ENCODE measurements at regions not wholly inside any gene's neighbourhood (a gene's known extent, or its start where the extent isn't known, plus 50 kb on each side); places are given as distances from the start of the nearest gene placed in this dataset.
"Not testable (repeated sequence)": the region's sequence is repeated elsewhere in the genome, so short reads cannot be mapped to it uniquely, and the experiment has no call there.

DNA sequence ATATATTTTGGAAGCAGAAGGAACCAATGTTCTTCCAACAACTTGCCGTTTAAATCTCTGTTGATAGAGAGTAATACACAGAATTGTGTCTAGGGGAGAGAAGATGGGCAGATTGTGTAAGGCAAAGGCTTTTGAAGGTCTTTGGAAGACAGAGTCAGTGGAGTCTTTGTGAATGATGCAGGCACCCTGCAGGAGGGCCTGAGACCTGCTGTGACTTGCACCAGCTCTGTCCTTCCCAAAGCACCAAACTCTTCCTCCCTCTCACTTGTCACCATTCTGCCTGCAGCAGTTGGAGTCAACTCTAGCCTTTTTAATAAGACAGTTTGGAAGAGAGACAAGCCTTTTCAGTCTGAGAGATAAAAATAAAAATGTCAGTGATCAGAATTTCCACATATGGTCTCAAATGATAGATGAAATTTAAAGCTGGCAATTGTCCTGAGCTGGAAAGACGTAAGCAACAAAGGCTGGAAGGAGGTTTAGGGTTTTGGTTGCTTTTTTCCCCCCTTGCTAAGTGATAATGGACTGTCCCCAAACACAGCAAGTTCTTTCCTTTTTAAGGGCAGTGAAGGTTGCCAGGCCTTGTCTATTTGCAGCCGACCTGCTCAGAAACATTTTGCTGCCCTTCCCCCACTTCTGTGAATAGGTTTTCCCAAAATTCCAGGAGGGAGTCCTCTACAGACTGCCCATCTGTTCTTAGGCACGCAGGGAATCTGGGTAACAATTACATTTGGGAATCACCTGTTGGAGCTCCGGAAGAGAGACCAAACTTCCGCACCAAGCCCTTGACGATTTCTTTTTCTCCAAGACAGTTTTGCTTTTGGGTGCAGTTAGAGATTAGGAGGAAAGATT lies 103.0 kb upstream of the NTF3 start:
- DNase-seq: no peak

DNA sequence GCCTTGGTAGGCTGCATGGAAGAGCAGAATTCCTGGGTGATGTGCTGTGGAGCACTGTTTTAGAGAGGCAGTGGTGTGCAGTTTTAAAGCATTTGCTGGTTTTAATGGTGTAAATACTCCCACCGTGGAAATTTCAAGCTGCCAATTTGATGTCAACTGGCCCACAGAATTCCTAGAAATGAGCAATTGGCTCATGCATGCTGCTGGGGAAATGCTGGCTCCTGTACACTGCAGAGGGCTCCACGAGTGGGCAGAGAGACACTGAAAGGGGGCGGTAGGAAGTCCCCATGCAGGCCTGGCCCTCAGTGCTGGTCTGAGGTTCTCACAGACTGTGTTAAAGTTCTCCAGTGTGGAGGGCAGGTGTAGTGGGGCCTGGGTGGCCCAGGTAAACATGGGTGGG lies 99.4 kb upstream of the NTF3 start:
- no peak for DNase-seq

GRCh38 chr12:5333096-5333495 lies 98.8 kb upstream of the NTF3 start:
- DNase-seq: no peak

- DNase-seq: no peak
Observed at GRCh38 chr12:5335069-5335468, 96.8 kb upstream of the NTF3 start.

DNA sequence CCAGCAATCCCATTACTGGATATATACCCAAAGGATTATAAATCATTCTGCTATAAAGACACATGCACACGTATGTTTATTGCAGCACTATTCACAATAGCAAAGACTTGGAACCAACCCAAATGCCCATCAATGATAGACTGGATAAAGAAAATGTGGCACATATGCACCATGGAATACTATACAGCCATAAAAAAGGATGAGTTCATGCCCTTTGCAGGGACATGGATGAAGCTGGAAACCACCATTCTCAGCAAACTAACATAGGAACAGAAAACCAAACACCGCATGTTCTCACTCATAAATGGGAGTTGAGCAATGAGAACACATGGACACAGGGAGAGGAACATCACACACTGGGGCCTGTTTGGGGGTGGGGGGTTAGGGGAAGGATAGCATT lies 90.8 kb upstream of the NTF3 start:
- DNase-seq: not testable (repeated sequence)

GRCh38 chr12:5343711-5344110 lies 88.2 kb upstream of the NTF3 start:
- DNase-seq: no peak

DNA sequence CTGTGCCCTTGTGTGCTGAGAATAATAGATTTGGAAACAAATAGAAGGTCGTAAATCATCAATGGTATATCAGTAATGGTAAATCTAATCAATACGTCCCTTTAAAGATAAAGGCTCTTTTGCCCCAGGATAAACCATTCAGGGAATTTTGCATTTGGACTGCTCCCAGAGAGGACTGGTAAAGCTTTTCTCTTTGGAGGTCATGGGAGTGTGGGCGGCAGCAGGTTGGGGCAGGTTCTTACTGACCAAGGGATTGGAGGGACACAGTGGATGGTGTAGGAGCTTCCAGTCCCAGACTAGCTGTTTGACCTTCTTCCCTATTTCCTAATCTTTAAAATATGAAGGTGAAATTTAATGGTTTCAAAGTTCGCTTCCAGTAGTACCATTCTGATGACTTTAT lies 87.8 kb upstream of the NTF3 start:
- DNase-seq: no peak

GRCh38 chr12:5345534-5345933 lies 86.4 kb upstream of the NTF3 start:
- DNase-seq: no peak

DNA sequence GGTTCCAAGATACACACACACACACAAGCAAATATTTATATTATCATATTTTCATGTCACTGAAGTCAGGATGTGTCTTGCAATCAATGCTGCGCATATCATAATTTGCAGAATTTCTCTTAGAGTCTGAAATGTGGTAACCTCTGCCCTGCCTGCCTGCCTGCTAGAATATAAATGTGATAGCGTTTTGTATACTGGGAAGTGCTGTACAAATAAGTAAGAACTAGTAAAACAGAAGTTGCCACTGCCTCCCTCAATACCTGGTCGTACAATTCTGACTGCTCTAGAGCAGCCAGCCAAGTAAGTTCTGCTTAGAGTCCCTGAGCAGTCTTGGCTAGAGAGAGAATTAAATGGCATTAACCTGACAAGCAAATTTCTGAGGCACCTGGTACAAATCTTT lies 83.9 kb upstream of the NTF3 start:
- DNase-seq: no peak

DNA sequence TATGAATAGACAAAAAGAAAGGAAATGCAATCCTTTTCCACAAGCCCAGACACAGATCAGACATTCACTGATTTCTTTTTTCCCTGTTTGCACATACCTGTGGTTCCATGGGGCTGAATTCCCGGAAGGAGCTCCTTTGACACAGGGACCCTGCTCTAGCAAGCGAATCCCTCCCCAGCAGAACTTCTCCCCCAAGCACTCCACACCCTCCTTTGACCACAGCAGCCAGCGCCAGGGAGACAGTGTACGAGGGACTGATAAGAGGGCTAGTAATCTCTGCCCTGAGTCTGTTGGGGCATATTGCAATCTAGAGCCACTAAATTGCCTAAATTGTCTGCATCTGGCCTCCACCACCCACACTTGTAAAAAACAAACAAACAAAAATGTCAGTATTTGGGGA lies 83.4 kb upstream of the NTF3 start:
- no peak for DNase-seq

DNA sequence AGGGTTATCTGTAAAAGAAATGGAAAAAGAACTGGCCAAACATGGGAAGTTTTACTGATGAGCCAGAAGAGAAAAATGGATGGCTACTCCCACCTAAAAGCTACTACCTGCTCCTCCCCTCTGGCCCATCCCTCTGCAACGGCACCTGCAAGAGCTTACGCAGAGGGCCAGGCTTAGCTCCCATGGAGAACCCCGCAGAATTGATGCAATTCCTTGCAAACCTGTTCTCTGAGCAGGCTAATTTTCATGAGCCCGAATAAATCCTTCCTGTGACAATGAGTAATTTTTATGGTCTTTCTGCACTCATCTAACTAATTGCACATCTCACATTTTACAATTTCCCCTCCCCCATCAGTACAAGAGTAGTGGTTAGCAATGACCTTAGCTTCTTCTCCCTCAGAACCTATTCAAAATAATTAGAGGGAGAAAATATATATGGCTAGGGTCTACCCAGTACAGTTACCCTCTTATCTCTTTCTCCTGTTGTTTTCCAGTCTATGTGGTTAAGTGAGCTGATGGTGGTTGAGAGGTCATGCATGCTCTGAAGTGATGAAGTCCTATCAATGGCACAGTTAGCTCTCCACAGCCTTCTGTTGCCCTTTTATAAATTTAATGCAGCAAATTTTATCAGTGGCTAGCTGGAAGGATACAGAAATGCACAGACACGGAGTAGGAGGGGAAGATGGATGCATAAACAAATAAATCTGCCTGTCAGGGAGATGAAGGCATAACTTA lies 67.7 kb upstream of the NTF3 start:
- DNase-seq: no peak

- DNase-seq: no peak
Observed at GRCh38 chr12:5369298-5369697, 62.6 kb upstream of the NTF3 start.

DNA sequence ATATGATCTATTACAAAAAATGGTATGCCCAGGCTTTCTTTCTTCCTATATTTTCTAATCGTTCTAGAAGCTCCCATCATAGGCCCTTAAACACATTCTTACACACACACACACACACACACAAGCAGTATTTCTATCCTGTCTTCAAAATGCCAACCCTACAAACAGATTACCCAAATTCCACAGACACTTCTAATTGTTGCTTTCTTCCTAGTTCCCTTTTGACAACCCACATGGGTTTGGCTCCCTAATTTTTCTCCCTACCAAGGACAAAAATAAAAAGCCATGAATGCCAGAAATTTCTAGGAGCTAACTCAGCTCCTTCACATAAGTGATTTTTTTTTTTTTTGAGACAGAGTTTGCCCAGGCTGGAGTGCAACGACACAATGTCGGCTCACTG lies 60.3 kb upstream of the NTF3 start:
- DNase-seq: no peak

DNA sequence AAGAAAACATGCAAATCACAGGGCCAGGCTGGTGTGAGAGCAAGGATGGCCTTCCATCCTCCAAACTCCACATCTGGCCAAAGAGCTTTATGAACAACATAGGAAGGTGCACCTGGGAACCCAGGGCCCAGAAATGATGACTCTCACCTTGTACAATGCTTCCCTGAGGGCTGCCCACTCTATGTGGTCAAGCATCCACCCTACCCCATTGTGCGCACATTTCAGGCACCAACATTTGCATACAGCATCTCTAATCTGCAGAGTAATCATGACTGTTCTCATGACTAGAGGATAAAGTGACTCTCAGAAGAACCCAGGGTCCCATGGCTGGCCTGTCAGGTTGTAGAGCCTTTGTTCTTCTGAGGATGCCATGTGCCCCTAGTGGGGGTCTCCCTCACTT lies 57.2 kb upstream of the NTF3 start:
- no peak for DNase-seq

DNA sequence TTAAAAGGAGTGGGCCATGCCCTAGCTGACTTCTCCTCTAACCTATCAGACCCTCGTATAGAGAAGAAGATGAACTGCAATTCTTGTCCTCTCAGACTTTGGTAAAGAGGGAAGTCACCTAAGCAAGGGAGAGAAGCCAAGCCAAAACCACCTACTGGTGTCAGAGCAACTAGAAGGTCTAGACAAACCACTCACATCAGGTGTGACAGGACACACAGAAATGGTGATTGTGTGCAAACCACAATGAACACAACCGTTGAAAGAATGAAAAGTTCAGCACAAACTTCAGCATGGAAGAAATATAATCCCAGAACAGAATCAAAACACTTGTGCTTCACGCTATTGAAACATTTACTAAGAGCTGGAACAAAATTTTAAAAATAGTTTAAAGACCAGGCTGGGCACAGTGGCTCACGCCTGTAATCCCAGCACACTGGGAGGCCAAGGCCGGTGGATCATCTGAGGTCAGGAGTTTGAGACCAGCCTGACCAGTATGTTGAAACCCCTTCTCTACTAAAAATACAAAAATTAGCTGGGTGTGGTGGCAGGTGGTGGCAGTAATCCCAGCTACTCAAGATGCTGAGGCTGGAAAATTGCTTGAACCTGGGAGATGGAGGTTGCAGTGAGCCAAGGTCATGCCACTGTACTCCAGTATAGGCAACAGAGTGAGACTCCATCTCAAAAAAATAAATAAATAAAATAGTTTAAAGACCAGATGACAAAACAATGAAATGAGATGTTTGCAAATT lies 56.2 kb upstream of the NTF3 start:
- DNase-seq: no peak

- no peak for DNase-seq
Observed at GRCh38 chr12:5376591-5377207, 55.2 kb upstream of the NTF3 start.

- no peak for DNase-seq
Observed at GRCh38 chr12:5377997-5378592, 53.8 kb upstream of the NTF3 start.

DNA sequence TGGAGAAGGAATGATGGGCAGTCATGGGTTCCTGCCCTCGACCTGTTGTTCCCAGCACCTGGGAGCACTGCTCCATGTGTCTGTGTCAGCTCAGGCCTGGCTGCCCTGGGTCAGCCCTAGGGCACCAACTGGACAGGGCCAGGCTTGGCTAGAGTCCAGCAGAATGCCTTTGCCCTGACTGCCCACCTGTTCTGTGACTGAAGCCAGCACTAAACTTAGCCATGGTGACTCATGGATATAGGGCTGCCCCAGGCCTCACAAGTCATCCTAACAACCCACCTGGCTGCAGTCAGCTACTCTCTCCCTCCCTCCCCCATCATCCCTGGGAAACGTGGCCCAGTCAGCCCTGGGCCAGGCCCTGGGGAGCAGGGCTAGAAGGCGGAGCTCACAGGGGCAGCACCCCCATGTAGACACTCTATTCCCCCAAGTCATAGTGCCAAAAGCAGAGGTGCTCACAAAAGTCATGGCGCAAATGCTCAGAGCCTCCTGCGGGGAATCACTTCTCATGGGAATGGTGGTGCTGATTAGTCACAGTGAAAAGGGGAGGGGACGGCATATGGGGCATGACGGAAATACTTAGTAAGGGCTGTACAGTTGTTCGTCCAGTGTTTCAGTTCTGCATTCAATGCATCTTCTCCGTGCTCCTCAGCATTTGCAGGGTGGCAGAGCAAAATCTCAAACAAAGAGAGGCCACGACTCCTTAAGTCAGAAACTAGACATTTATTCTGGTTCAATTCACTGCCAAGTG lies 52.0 kb upstream of the NTF3 start:
- no peak for DNase-seq

Measured in cerebellar nuclear complex (tissue), 1 donor.